H9 (cell line): ENCODE measurements at regions not wholly inside any gene's neighbourhood (a gene's known extent, or its start where the extent isn't known, plus 50 kb on each side); places are given as distances from the start of the nearest gene placed in this dataset.

Source experiments
- DNase-seq: peaks from one replicate; pipeline ENCODE4 v3.0.0-alpha.2; 2017
- H2AFZ ChIP-seq: one replicate; pipeline ENCODE4 v1.6.1; 2013; ENCODE audit warnings: mild to moderate bottlenecking, low read length, control low read depth, moderate library complexity
- H2AK5ac ChIP-seq: 2 replicates; pipeline ENCODE4 v1.6.1; 2013; ENCODE audit warnings: low read length, control low read depth, mixed read lengths; ENCODE audit not compliant: insufficient read length
- H2BK120ac ChIP-seq: one replicate; pipeline ENCODE4 v1.6.1; 2013; ENCODE audit warnings: low read depth, mild to moderate bottlenecking, low read length, control low read depth, inconsistent platforms; ENCODE audit not compliant: poor library complexity, severe bottlenecking
- H2BK12ac ChIP-seq: 2 replicates; pipeline ENCODE4 v1.6.1; 2013; ENCODE audit warnings: low read length, control low read depth, mixed read lengths, low read depth; ENCODE audit not compliant: insufficient read length
- H2BK15ac ChIP-seq: 2 replicates; pipeline ENCODE4 v1.6.1; 2013; ENCODE audit warnings: low read depth, low read length, control low read depth
- H2BK20ac ChIP-seq: one replicate; pipeline ENCODE4 v1.6.1; 2013; ENCODE audit warnings: low read depth, mild to moderate bottlenecking, low read length, control low read depth, inconsistent platforms; ENCODE audit not compliant: poor library complexity, severe bottlenecking
- H2BK5ac ChIP-seq: 2 replicates; pipeline ENCODE4 v1.6.1; 2013; ENCODE audit warnings: low read length, control low read depth, mixed read lengths; ENCODE audit not compliant: insufficient read length
- H3K14ac ChIP-seq: 2 replicates; pipeline ENCODE4 v1.6.1; 2013; ENCODE audit warnings: low read length, control low read depth; ENCODE audit not compliant: insufficient read depth
- H3K18ac ChIP-seq: 2 replicates; pipeline ENCODE4 v1.6.1; 2013; ENCODE audit warnings: low read depth, mild to moderate bottlenecking, mixed read lengths, low read length, control low read depth; ENCODE audit not compliant: insufficient read length
- H3K23ac ChIP-seq: 2 replicates; pipeline ENCODE4 v1.6.1; 2013; ENCODE audit warnings: low read length, control low read depth, mixed read lengths, low read depth; ENCODE audit not compliant: insufficient read length
- H3K23me2 ChIP-seq: 2 replicates; pipeline ENCODE4 v1.6.1; 2013; ENCODE audit warnings: low read depth, mild to moderate bottlenecking, mixed read lengths, low read length, control low read depth; ENCODE audit not compliant: insufficient read length, poor library complexity, severe bottlenecking
- H3K27ac ChIP-seq: 2 replicates; pipeline ENCODE4 v1.5.1; 2013; ENCODE audit warnings: low read length, control low read depth, mixed read lengths, low read depth; ENCODE audit not compliant: insufficient read length
- H3K27me3 ChIP-seq: 2 replicates; pipeline ENCODE4 v1.6.1; 2013; ENCODE audit warnings: low read length, control low read depth, inconsistent platforms; ENCODE audit not compliant: insufficient read depth
- H3K4ac ChIP-seq: 2 replicates; pipeline ENCODE4 v1.6.1; 2013; ENCODE audit warnings: low read depth, mild to moderate bottlenecking, control low read depth, inconsistent platforms, low read length, moderate library complexity
- H3K4me1 ChIP-seq: 2 replicates; pipeline ENCODE4 v1.6.1; 2013; ENCODE audit warnings: low read length, control low read depth, inconsistent platforms; ENCODE audit not compliant: insufficient read depth
- H3K4me2 ChIP-seq: 2 replicates; pipeline ENCODE4 v1.6.1; 2013; ENCODE audit warnings: low read length, control low read depth, mixed read lengths; ENCODE audit not compliant: insufficient read length, insufficient read depth
- H3K56ac ChIP-seq: 2 replicates; pipeline ENCODE4 v1.6.1; 2013; ENCODE audit warnings: low read depth, mild to moderate bottlenecking, mixed read lengths, low read length, control low read depth; ENCODE audit not compliant: insufficient read length
- H3K79me1 ChIP-seq: 2 replicates; pipeline ENCODE4 v1.6.1; 2013; ENCODE audit warnings: low read depth, mild to moderate bottlenecking, moderate library complexity, low read length, control low read depth, inconsistent platforms; ENCODE audit not compliant: insufficient read depth, poor library complexity, severe bottlenecking
- H3K79me2 ChIP-seq: 2 replicates; pipeline ENCODE4 v1.6.1; 2013; ENCODE audit warnings: low read length, control low read depth, inconsistent platforms; ENCODE audit not compliant: insufficient read depth
- H3K9ac ChIP-seq: 2 replicates; pipeline ENCODE4 v1.6.1; 2013; ENCODE audit warnings: low read length, control low read depth, mixed read lengths; ENCODE audit not compliant: insufficient read length; ENCODE audit errors: extremely low read depth
- H3K9me3 ChIP-seq: one replicate; pipeline ENCODE4 v1.6.1; 2013; ENCODE audit warnings: low read depth, low read length, inconsistent platforms; ENCODE audit not compliant: control insufficient read depth
- H3T11ph ChIP-seq: one replicate; pipeline ENCODE4 v1.6.1; 2013; ENCODE audit warnings: mild to moderate bottlenecking, low read length, control low read depth, inconsistent platforms
- H4K20me1 ChIP-seq: one replicate; pipeline ENCODE4 v1.6.1; 2013; ENCODE audit not compliant: control insufficient read depth, insufficient read length, insufficient read depth
- H4K5ac ChIP-seq: 2 replicates; pipeline ENCODE4 v1.6.1; 2013; ENCODE audit warnings: low read depth, mild to moderate bottlenecking, mixed read lengths, low read length, control low read depth; ENCODE audit not compliant: insufficient read length
- H4K8ac ChIP-seq: replicated peaks from 2 replicates; pipeline ENCODE4 v1.6.1; 2013; ENCODE audit warnings: low read length, control low read depth, mixed read lengths, low read depth; ENCODE audit not compliant: insufficient read length
- H4K91ac ChIP-seq: 2 replicates; pipeline ENCODE4 v1.6.1; 2013; ENCODE audit warnings: low read depth, mild to moderate bottlenecking, moderate library complexity, mixed read lengths, low read length, control low read depth; ENCODE audit not compliant: insufficient read length
- H3K27ac Mint-ChIP-seq, 3 experiments: 2 replicates in 2 of 3; 3 replicates in 1 of 3; pipeline ENCODE4 v1.8.0; 2020 to 2021; ENCODE audit warnings: mixed read lengths in 3 of 3, mild to moderate bottlenecking in 1 of 3, moderate library complexity in 1 of 3
- H3K27me3 Mint-ChIP-seq: 2 replicates; pipeline ENCODE4 v1.8.0; 2021; ENCODE audit warnings: low read depth, mild to moderate bottlenecking, moderate library complexity, mixed read lengths
- H3K36me3 Mint-ChIP-seq, 3 experiments: 2 replicates in 2 of 3; 3 replicates in 1 of 3; pipeline ENCODE4 v1.8.0; 2020 to 2021; ENCODE audit warnings: low read depth in 3 of 3, mixed read lengths in 3 of 3; ENCODE audit not compliant: insufficient read depth in 1 of 3
- H3K4me1 Mint-ChIP-seq, 2 experiments: 2 replicates each; pipeline ENCODE4 v1.8.0; 2020; ENCODE audit warnings: mixed read lengths in 2 of 2
- H3K4me3 Mint-ChIP-seq, 2 experiments: 2 replicates in 1 of 2; 3 replicates in 1 of 2; pipeline ENCODE4 v1.8.0; 2020 to 2021; ENCODE audit warnings: mild to moderate bottlenecking in 2 of 2, mixed read lengths in 2 of 2, moderate library complexity in 1 of 2
- H3K9me3 Mint-ChIP-seq, 2 experiments: 2 replicates in 1 of 2; 3 replicates in 1 of 2; pipeline ENCODE4 v1.8.0; 2020; ENCODE audit warnings: mild to moderate bottlenecking in 2 of 2, mixed read lengths in 2 of 2, moderate library complexity in 1 of 2
- CTCF ChIP-seq: fragments of 200-600 bp; sonication (generic); conservative IDR thresholded peaks from 3 replicates; pipeline ENCODE4 v1.8.0; 2021; ENCODE audit warnings: antibody characterized with exemption, mild to moderate bottlenecking
- WGBS: extraction: QIAGEN DNeasy Blood & Tissue Kit; methylation state at CpG from one replicate; pipeline ENCODE4 v1.1.7; 2013; ENCODE audit warnings: missing lambda C conversion rate, low lambda C conversion rate, mixed read lengths; ENCODE audit not compliant: insufficient read length; ENCODE audit errors: extremely low coverage; 5-methylcytosine and 5-hydroxymethylcytosine counted together

- no peaks in the 10 kb centered on the region for H4K20me1 ChIP-seq
- H3K9ac ChIP-seq = no peak overlapping the region
- H3K4me3 Mint-ChIP-seq = no peak overlapping the region
- no peaks in the 10 kb centered on the region for H3K79me2 ChIP-seq
- H3K27me3 Mint-ChIP-seq = peaks cover 1% of the 10 kb centered on the region
- no peak overlapping the region for H3K23ac ChIP-seq
- H3K4me1 Mint-ChIP-seq = peaks cover 0 to 8% of the 10 kb centered on the region in 2 experiments; a peak in 2 of 4 replicates
- no peak for TF ChIP-seq CTCF
- H2BK20ac ChIP-seq = no peak overlapping the region
- no peaks in the 10 kb centered on the region for H3K23me2 ChIP-seq
- H2AFZ ChIP-seq = no peak overlapping the region
- no peak overlapping the region for H3K27ac Mint-ChIP-seq
- peaks cover 6 to 10% (median 9%) of the 10 kb centered on the region in 3 experiments for H3K36me3 Mint-ChIP-seq
- no peak overlapping the region for H4K5ac ChIP-seq
- no peak overlapping the region for H3K4ac ChIP-seq
- no peak overlapping the region for H4K8ac ChIP-seq
- no peak overlapping the region for H3K27ac ChIP-seq
- no peaks in the 10 kb centered on the region for H3K9me3 ChIP-seq
- H3T11ph ChIP-seq = no peak overlapping the region
- WGBS = no CpG with 5 or more reads among the region's 3 CpGs
- no peak for DNase-seq
- H3K56ac ChIP-seq = no peak overlapping the region
- no peak overlapping the region for H3K14ac ChIP-seq
- no peak overlapping the region for H2BK15ac ChIP-seq
- peaks cover 11% of the 10 kb centered on the region in 2 experiments for H3K9me3 Mint-ChIP-seq
- no peaks in the 10 kb centered on the region for H3K27me3 ChIP-seq
- H4K91ac ChIP-seq = no peak overlapping the region
- H2AK5ac ChIP-seq = no peak overlapping the region
- H3K79me1 ChIP-seq = no peaks in the 10 kb centered on the region
- no peak overlapping the region for H2BK12ac ChIP-seq
- H3K18ac ChIP-seq = no peak overlapping the region
- no peak overlapping the region for H2BK120ac ChIP-seq
- no peak overlapping the region for H2BK5ac ChIP-seq
- H3K4me1 ChIP-seq = no peaks in the 10 kb centered on the region
- no peak overlapping the region for H3K4me2 ChIP-seq
Observed at GRCh38 chr3:5690904-5691532, 503.5 kb downstream of the EDEM1 start.
